Breast epithelium (tissue), 4 donors: ENCODE measurements at regions not wholly inside any gene's neighbourhood (a gene's known extent, or its start where the extent isn't known, plus 50 kb on each side); places are given as distances from the start of the nearest gene placed in this dataset.
A peak's percentile ranks its signal among the peaks of the same experiment; 100 is the strongest.

Experiments used
- DNase-seq, 2 donors: peaks; one replicate each; pipeline ENCODE4 v3.0.0-alpha.2; 2019; ENCODE audit warnings: low spot score in 2 of 2
- H3K27ac ChIP-seq, 2 donors: fragments of 200-600 bp; sonication (generic) in 1 of 2; one replicate each; pipeline ENCODE4 v1.5.1; 2016 to 2019; ENCODE audit warnings: mild to moderate bottlenecking in 1 of 2
- H3K27me3 ChIP-seq, 2 donors: fragments of 200-600 bp; sonication (generic) in 1 of 2; one replicate each; pipeline versions ENCODE4 v1.5.1 to v1.6.0; 2017 to 2019; ENCODE audit warnings: control low read depth in 1 of 2, mild to moderate bottlenecking in 1 of 2
- H3K36me3 ChIP-seq: fragments of 200-600 bp; one replicate; pipeline ENCODE4 v1.5.1; 2019
- H3K4me1 ChIP-seq, 2 donors: fragments of 200-600 bp; sonication (generic); one replicate each; pipeline ENCODE4 v1.5.1; 2016 to 2019; ENCODE audit warnings: control low read depth in 1 of 2
- H3K4me3 ChIP-seq, 3 donors: fragments of 200-600 bp; sonication (generic); 1 replicate in 2 of 3; 2 replicates in 1 of 3; pipeline ENCODE4 v1.5.1; 2016 to 2019; ENCODE audit warnings: mild to moderate bottlenecking in 3 of 3, moderate library complexity in 2 of 3
- H3K9me3 ChIP-seq, 2 donors: fragments of 200-600 bp; sonication (generic) in 1 of 2; one replicate each; pipeline ENCODE4 v1.5.1; 2016 to 2019; ENCODE audit warnings: control low read depth in 1 of 2
- CTCF ChIP-seq, 3 donors: fragments of 450-650 bp; IDR thresholded peaks; one replicate each; pipeline ENCODE4 v1.5.1; 2016 to 2017; ENCODE audit warnings: antibody characterized with exemption in 3 of 3, mild to moderate bottlenecking in 3 of 3, moderate library complexity in 3 of 3
- POLR2A ChIP-seq: fragments of 450-650 bp; IDR thresholded peaks from one replicate; pipeline ENCODE4 v1.6.1; 2016; ENCODE audit warnings: antibody characterized with exemption, mild to moderate bottlenecking, moderate library complexity
- POLR2AphosphoS5 ChIP-seq, 3 donors: sonication (generic); formaldehyde crosslinking; IDR thresholded peaks; one replicate each; pipeline ENCODE4 v1.6.1; 2017; ENCODE audit warnings: antibody characterized with exemption in 3 of 3
- intact Hi-C: fragments of 100-400 bp; cut with DNase I; formaldehyde crosslinking; loops from one replicate; pipeline ENCODE4 v1.15.1; 2023; ENCODE audit warnings: low total_unique reads

GRCh38 chr12:22115711-22116110 is 69.7 kb downstream of the CMAS start:
- DNase-seq: no peak
- no peak overlapping the region for H3K27ac ChIP-seq
- intact Hi-C loops: no loop called here

GRCh38 chr12:22116376-22116775 is 70.4 kb downstream of the CMAS start:
- no peak overlapping the region for H3K4me3 ChIP-seq
- H3K36me3 ChIP-seq: no peaks in the 10 kb centered on the region
- intact Hi-C loops: no loop called here
- H3K9me3 ChIP-seq: no peaks in the 10 kb centered on the region
- DNase-seq: no peak
- no peaks in the 10 kb centered on the region for H3K27me3 ChIP-seq
- TF ChIP-seq CTCF (IDR thresholded peaks at IDR 0.05): no peak
- TF ChIP-seq POLR2AphosphoS5 (IDR thresholded peaks at IDR 0.05): no peak
- TF ChIP-seq POLR2A: no peak
- no peak overlapping the region for H3K27ac ChIP-seq
- H3K4me1 ChIP-seq: no peaks in the 10 kb centered on the region

More at GRCh38 chr12:22115711-22116110, 69.7 kb downstream of the CMAS start:
- Histone ChIP-seq H3K9me3 (no peaks in the 10 kb centered on the region), H3K4me3 (no peak overlapping the region), H3K36me3 (no peaks in the 10 kb centered on the region), H3K4me1 (no peaks in the 10 kb centered on the region), H3K27me3 (no peaks in the 10 kb centered on the region)
- TF ChIP-seq CTCF (IDR thresholded peaks at IDR 0.05) (no peak), POLR2AphosphoS5 (IDR thresholded peaks at IDR 0.05) (no peak), POLR2A (no peak)

- H3K4me3 ChIP-seq: no peak overlapping the region
- no peak overlapping the region for H3K27ac ChIP-seq
- H3K36me3 ChIP-seq: no peaks in the 10 kb centered on the region
- no peaks in the 10 kb centered on the region for H3K27me3 ChIP-seq
- no peak for TF ChIP-seq POLR2AphosphoS5 (IDR thresholded peaks at IDR 0.05)
- TF ChIP-seq POLR2A: no peak
- TF ChIP-seq CTCF (IDR thresholded peaks at IDR 0.05): no peak
- no peak for DNase-seq
- intact Hi-C loops: no loop called here
- no peaks in the 10 kb centered on the region for H3K9me3 ChIP-seq
- no peaks in the 10 kb centered on the region for H3K4me1 ChIP-seq
Measured at GRCh38 chr12:22117563-22118237, 71.7 kb downstream of the CMAS start.

GRCh38 chr12:22118238-22118790 is 72.3 kb downstream of the CMAS start:
- intact Hi-C loops: no loop called here
- H3K9me3 ChIP-seq: no peaks in the 10 kb centered on the region
- no peaks in the 10 kb centered on the region for H3K36me3 ChIP-seq
- no peak overlapping the region for H3K27ac ChIP-seq
- TF ChIP-seq POLR2AphosphoS5 (IDR thresholded peaks at IDR 0.05) (no peak), POLR2A (no peak), CTCF (IDR thresholded peaks at IDR 0.05) (no peak)
- no peaks in the 10 kb centered on the region for H3K4me1 ChIP-seq
- no peak overlapping the region for H3K4me3 ChIP-seq
- DNase-seq: no peak
- H3K27me3 ChIP-seq: no peaks in the 10 kb centered on the region

GRCh38 chr12:22121224-22121623 is 75.2 kb downstream of the CMAS start:
- TF ChIP-seq CTCF (IDR thresholded peaks at IDR 0.05) (peak in 1 of 3 donors; percentile 32), POLR2AphosphoS5 (IDR thresholded peaks at IDR 0.05) (no peak)
- H3K36me3 ChIP-seq: no peaks in the 10 kb centered on the region
- no peak overlapping the region for H3K27ac ChIP-seq
- H3K4me1 ChIP-seq: no peaks in the 10 kb centered on the region
- H3K4me3 ChIP-seq: no peak overlapping the region
- intact Hi-C loops: no loop called here
- no peaks in the 10 kb centered on the region for H3K9me3 ChIP-seq
- no peaks in the 10 kb centered on the region for H3K27me3 ChIP-seq
- DNase-seq: no peak
